Kidney (tissue), 13 donors: ENCODE measurements at regions not wholly inside any gene's neighbourhood (a gene's known extent, or its start where the extent isn't known, plus 50 kb on each side); places are given as distances from the start of the nearest gene placed in this dataset.

Source experiments
- DNase-seq, 5 donors: peaks; one replicate each; pipeline ENCODE4 v3.0.0-alpha.2; 2013 to 2020
- FAIRE-seq: peaks from 2 replicates; lab custom pipeline; 2012; peaks lifted over from hg19 to GRCh38; lab: Jason Lieb, UNC
- H3K27ac ChIP-seq, 2 donors: one replicate each; pipeline ENCODE4 v1.7.0; 2013; ENCODE audit warnings: low read depth in 2 of 2, low read length in 2 of 2, inconsistent platforms in 1 of 2
- H3K27me3 ChIP-seq: one replicate; pipeline ENCODE4 v1.7.1; 2013; ENCODE audit warnings: low read length, inconsistent platforms; ENCODE audit not compliant: control insufficient read depth, insufficient read depth
- H3K36me3 ChIP-seq, 3 donors: one replicate each; pipeline versions ENCODE4 v1.7.0 to v1.7.1; 2013; ENCODE audit warnings: low read length in 3 of 3, control low read depth in 1 of 3, inconsistent platforms in 1 of 3; ENCODE audit not compliant: insufficient read depth in 3 of 3, control insufficient read depth in 2 of 3
- H3K4me1 ChIP-seq, 3 donors: one replicate each; pipeline versions ENCODE4 v1.7.0 to v1.7.1; 2013; ENCODE audit warnings: low read length in 3 of 3, inconsistent platforms in 1 of 3, low read depth in 1 of 3; ENCODE audit not compliant: control insufficient read depth in 2 of 3, insufficient read depth in 2 of 3
- H3K4me3 ChIP-seq, 3 donors: one replicate each; pipeline versions ENCODE4 v1.7.0 to v1.8.1; 2013; ENCODE audit warnings: low read length in 3 of 3, control low read depth in 1 of 3, inconsistent platforms in 1 of 3
- H3K9ac ChIP-seq, 3 donors: one replicate each; pipeline versions ENCODE4 v1.7.0 to v1.7.1; 2013; ENCODE audit warnings: low read length in 3 of 3, control low read depth in 1 of 3, inconsistent platforms in 1 of 3
- H3K9me3 ChIP-seq, 3 donors: one replicate each; pipeline versions ENCODE4 v1.7.0 to v1.7.1; 2013; ENCODE audit warnings: low read length in 3 of 3, control low read depth in 1 of 3, inconsistent platforms in 1 of 3; ENCODE audit not compliant: control insufficient read depth in 2 of 3, insufficient read depth in 1 of 3
- CTCF ChIP-seq: IDR thresholded peaks from 3 replicates; pipeline ENCODE4 v1.5.1; 2012; ENCODE audit warnings: mild to moderate bottlenecking, moderate library complexity, borderline replicate concordance; ENCODE audit not compliant: insufficient read depth; ENCODE audit errors: extremely low read depth
- intact Hi-C: fragments of 100-400 bp; cut with DNase I; formaldehyde crosslinking; loops from one replicate; pipeline ENCODE4 v1.11.1; 2022
- donor health status: control.
- donor health status: control.
- donor health status: control.
- donor health status: control.
- donor health status: control.
- donor health status: DM: yes; HTN: yes; CAD: no.
- donor health status: Normal renal cell carcinoma (clear cell type).

- intact Hi-C loops = no loop called here
- DNase-seq = peak in 4 of 5 donors; percentile 15 to 82 (median 50)
- Histone ChIP-seq H3K9me3 (no peaks in the 10 kb centered on the region), H3K9ac (no peak overlapping the region), H3K27ac (no peak overlapping the region), H3K4me1 (peaks cover 0 to 2% (median 0%) of the 10 kb centered on the region in 3 donors), H3K4me3 (no peak overlapping the region), H3K36me3 (no peaks in the 10 kb centered on the region), H3K27me3 (no peaks in the 10 kb centered on the region)
- no peak for FAIRE-seq
- no peak for TF ChIP-seq CTCF
Observed at GRCh38 chr5:110054240-110054639, 364.5 kb downstream of the MAN2A1 start.

- intact Hi-C loops = no loop called here
- H3K27me3 ChIP-seq = no peaks in the 10 kb centered on the region
- peaks cover 0 to 2% (median 0%) of the 10 kb centered on the region in 3 donors for H3K4me1 ChIP-seq
- no peak overlapping the region for H3K9ac ChIP-seq
- TF ChIP-seq CTCF = no peak
- DNase-seq = no peak
- no peak overlapping the region for H3K27ac ChIP-seq
- H3K36me3 ChIP-seq = no peaks in the 10 kb centered on the region
- no peak for FAIRE-seq
- no peak overlapping the region for H3K4me3 ChIP-seq
- H3K9me3 ChIP-seq = no peaks in the 10 kb centered on the region
Observed at GRCh38 chr5:110055302-110055701, 365.6 kb downstream of the MAN2A1 start.

- TF ChIP-seq CTCF = no peak
- Histone ChIP-seq H3K36me3 (no peaks in the 10 kb centered on the region), H3K4me1 (peaks cover 0 to 2% (median 0%) of the 10 kb centered on the region in 3 donors), H3K9ac (no peak overlapping the region), H3K27me3 (no peaks in the 10 kb centered on the region), H3K9me3 (no peaks in the 10 kb centered on the region), H3K27ac (no peak overlapping the region), H3K4me3 (no peak overlapping the region)
- no peak for FAIRE-seq
- DNase-seq = no peak
- intact Hi-C loops = no loop called here
Observed at GRCh38 chr5:110056580-110057114, 366.9 kb downstream of the MAN2A1 start.

GRCh38 chr5:110058175-110058574 lies 368.4 kb downstream of the MAN2A1 start:
- peaks cover 0 to 2% (median 0%) of the 10 kb centered on the region in 3 donors for H3K4me1 ChIP-seq
- intact Hi-C loops = no loop called here
- H3K9ac ChIP-seq = no peak overlapping the region
- H3K9me3 ChIP-seq = no peaks in the 10 kb centered on the region
- H3K27me3 ChIP-seq = no peaks in the 10 kb centered on the region
- no peak for TF ChIP-seq CTCF
- no peaks in the 10 kb centered on the region for H3K36me3 ChIP-seq
- no peak overlapping the region for H3K4me3 ChIP-seq
- FAIRE-seq (no peak), DNase-seq (no peak)
- no peak overlapping the region for H3K27ac ChIP-seq
